IMR-90 (cell line): ENCODE measurements at regions not wholly inside any gene's neighbourhood (a gene's known extent, or its start where the extent isn't known, plus 50 kb on each side); places are given as distances from the start of the nearest gene placed in this dataset.

Experiments used
- ATAC-seq: fragments of 200-7000 bp; cut with Tn5 transposase; 2 replicates; pipeline ENCODE4 v1.9.1; 2020; ENCODE audit warnings: low read depth, mild to moderate bottlenecking, moderate library complexity
- BruUV-seq: library from RNA; stranded (reverse); fragments of 400-500 nt; replicated peaks from 2 replicates; lab custom pipeline; 2021; lab: Mats Ljungman, UMichigan
- CTCF ChIA-PET: fragments of 300-600 bp; formaldehyde crosslinking; extraction: SDS; loops from one replicate; lab custom pipeline; 2021; ENCODE audit warnings: antibody characterized with exemption; lab: Yijun Ruan, JAX
- POLR2A ChIA-PET: fragments of 300-600 bp; sonication (Branson Sonifier 250); formaldehyde crosslinking; loops from one replicate; lab custom pipeline; 2022; ENCODE audit warnings: antibody characterized with exemption; ENCODE audit not compliant: unreplicated experiment; lab: Charles Lee
- DNase-seq: peaks from one replicate; pipeline ENCODE4 v3.0.0; 2013
- H2AFZ ChIP-seq: replicated peaks from 2 replicates; pipeline ENCODE3; 2013; ENCODE audit warnings: low read length, mild to moderate bottlenecking; ENCODE audit not compliant: poor library complexity
- H2AK5ac ChIP-seq: 2 replicates; pipeline ENCODE4 v1.6.1; 2013; ENCODE audit warnings: low read depth, low read length, inconsistent platforms
- H2AK9ac ChIP-seq: replicated peaks from 2 replicates; pipeline ENCODE3; 2013; ENCODE audit warnings: mild to moderate bottlenecking, low read depth, low read length, moderate library complexity; ENCODE audit not compliant: poor library complexity
- H2BK120ac ChIP-seq: 2 replicates; pipeline ENCODE4 v1.6.1; 2013; ENCODE audit warnings: low read depth, low read length, inconsistent platforms
- H2BK15ac ChIP-seq: 3 replicates; pipeline ENCODE4 v1.6.1; 2013; ENCODE audit warnings: low read depth, low read length, inconsistent platforms
- H2BK20ac ChIP-seq: 2 replicates; pipeline ENCODE4 v1.6.1; 2013; ENCODE audit warnings: low read depth, mild to moderate bottlenecking, inconsistent platforms, low read length, moderate library complexity
- H2BK5ac ChIP-seq: 2 replicates; pipeline ENCODE4 v1.6.1; 2013; ENCODE audit warnings: mild to moderate bottlenecking, low read depth, low read length, inconsistent platforms; ENCODE audit not compliant: poor library complexity, severe bottlenecking
- H3K14ac ChIP-seq: replicated peaks from 2 replicates; pipeline ENCODE4 v1.6.1; 2013; ENCODE audit warnings: low read depth, low read length, inconsistent platforms
- H3K18ac ChIP-seq: 2 replicates; pipeline ENCODE4 v1.6.1; 2013; ENCODE audit warnings: low read depth, low read length, control low read depth
- H3K23ac ChIP-seq: 2 replicates; pipeline ENCODE4 v1.6.1; 2013; ENCODE audit warnings: low read depth, low read length, inconsistent platforms
- H3K27ac ChIP-seq: 2 replicates; pipeline ENCODE4 v1.5.1; 2013; ENCODE audit warnings: mild to moderate bottlenecking, control low read depth, low read length; ENCODE audit not compliant: insufficient read depth
- H3K27me3 ChIP-seq: 2 replicates; pipeline ENCODE4 v1.6.1; 2013; ENCODE audit warnings: low read length; ENCODE audit not compliant: control insufficient read depth, insufficient read depth
- H3K36me3 ChIP-seq: 2 replicates; pipeline ENCODE4 v1.6.1; 2013; ENCODE audit warnings: low read length, mixed read lengths; ENCODE audit not compliant: control insufficient read depth, insufficient read depth
- H3K4ac ChIP-seq: 2 replicates; pipeline ENCODE4 v1.6.1; 2013; ENCODE audit warnings: low read depth, low read length, inconsistent platforms
- H3K4me1 ChIP-seq: 2 replicates; pipeline ENCODE4 v1.6.1; 2013; ENCODE audit warnings: low read length, mixed read lengths; ENCODE audit not compliant: control insufficient read depth, insufficient read depth
- H3K4me2 ChIP-seq: 2 replicates; pipeline ENCODE4 v1.6.1; 2013; ENCODE audit warnings: low read depth, mild to moderate bottlenecking, control low read depth, low read length, moderate library complexity
- H3K4me3 ChIP-seq: 2 replicates; pipeline ENCODE4 v1.5.1; 2013; ENCODE audit warnings: low read depth, mild to moderate bottlenecking, control low read depth, low read length, moderate library complexity; ENCODE audit not compliant: insufficient read depth
- H3K56ac ChIP-seq: 2 replicates; pipeline ENCODE4 v1.6.1; 2013; ENCODE audit warnings: low read length, inconsistent platforms; ENCODE audit not compliant: insufficient read depth; ENCODE audit errors: extremely low read depth
- H3K79me1 ChIP-seq, 2 experiments: 2 replicates each; pipeline ENCODE4 v1.6.1; 2013; ENCODE audit warnings: low read length in 2 of 2, inconsistent platforms in 1 of 2, low read depth in 1 of 2
- H3K9ac ChIP-seq: 2 replicates; pipeline ENCODE4 v1.6.1; 2013; ENCODE audit warnings: low read depth, low read length, control low read depth
- H3K9me1 ChIP-seq: 2 replicates; pipeline ENCODE4 v1.6.1; 2013; ENCODE audit warnings: low read length, inconsistent platforms; ENCODE audit not compliant: insufficient read depth
- H3K9me3 ChIP-seq: 2 replicates; pipeline ENCODE4 v1.6.1; 2013; ENCODE audit warnings: low read length; ENCODE audit not compliant: control insufficient read depth, insufficient read depth
- H4K20me1 ChIP-seq: 2 replicates; pipeline ENCODE4 v1.6.1; 2013; ENCODE audit warnings: low read length, inconsistent platforms; ENCODE audit not compliant: insufficient read depth
- H4K5ac ChIP-seq: 2 replicates; pipeline ENCODE4 v1.6.1; 2013; ENCODE audit warnings: mild to moderate bottlenecking, low read depth, low read length, control low read depth
- H4K8ac ChIP-seq, 2 experiments: 2 replicates each; pipeline ENCODE4 v1.6.1; 2013; ENCODE audit warnings: low read depth in 2 of 2, low read length in 2 of 2, control low read depth in 1 of 2, inconsistent platforms in 1 of 2
- H4K91ac ChIP-seq: 2 replicates; pipeline ENCODE4 v1.6.1; 2013; ENCODE audit warnings: low read depth, low read length, inconsistent platforms; ENCODE audit not compliant: insufficient read depth
- BHLHE40 ChIP-seq: fragments of 150-350 bp; IDR thresholded peaks from 2 replicates; pipeline ENCODE4 v1.6.1; 2016; ENCODE audit warnings: mild to moderate bottlenecking, low read depth, low read length
- CEBPB ChIP-seq: IDR thresholded peaks from 2 replicates; pipeline ENCODE4 v1.6.1; 2012; ENCODE audit warnings: low read depth, low read length, improper control_type of control experiment
- CHD1 ChIP-seq: IDR thresholded peaks from 2 replicates; pipeline ENCODE4 v1.6.1; 2012; ENCODE audit warnings: low read depth, low read length, improper control_type of control experiment
- ELK1 ChIP-seq: fragments of 150-350 bp; IDR thresholded peaks from 2 replicates; pipeline ENCODE4 v1.6.1; 2016; ENCODE audit warnings: low read depth, mild to moderate bottlenecking, low read length, moderate library complexity, borderline replicate concordance
- MAFK ChIP-seq: IDR thresholded peaks from 2 replicates; pipeline ENCODE4 v1.6.1; 2012; ENCODE audit warnings: low read depth, low read length, improper control_type of control experiment
- RAD21 ChIP-seq: IDR thresholded peaks from 2 replicates; pipeline ENCODE4 v1.6.1; 2012; ENCODE audit warnings: low read length, improper control_type of control experiment
- RCOR1 ChIP-seq: IDR thresholded peaks from 2 replicates; pipeline ENCODE4 v1.6.1; 2012; ENCODE audit warnings: mild to moderate bottlenecking, low read length, improper control_type of control experiment; ENCODE audit not compliant: insufficient replicate concordance
- SMC3 ChIP-seq: fragments of 150-350 bp; IDR thresholded peaks from 2 replicates; pipeline ENCODE4 v1.6.1; 2016; ENCODE audit warnings: low read depth, mild to moderate bottlenecking, antibody characterized with exemption, low read length, moderate library complexity
- WGBS, 2 experiments: methylation state at CpG; one replicate each; pipeline versions ENCODE4 v1.1.5 to v1.1.7; 2013; ENCODE audit warnings: missing lambda C conversion rate in 2 of 2; ENCODE audit not compliant: insufficient read length in 1 of 2; ENCODE audit errors: extremely low coverage in 2 of 2; 5-methylcytosine and 5-hydroxymethylcytosine counted together
- dilution Hi-C: fragments of 300-500 bp; cut with HindIII; formaldehyde crosslinking; loops from one replicate; pipeline ENCODE4 v1.14.3; 2018; ENCODE audit warnings: low sequenced_read_pairs; ENCODE audit not compliant: unreplicated experiment
- in situ Hi-C: fragments of 300-500 bp; cut with MboI; formaldehyde crosslinking; loops from 3 replicates; pipeline ENCODE4 v1.14.3; 2019; ENCODE audit warnings: low sequenced_read_pairs, inconsistent platforms, mixed read lengths
- intact Hi-C: fragments of 100-400 bp; cut with micrococcal nuclease; formaldehyde crosslinking; loops from 2 replicates; pipeline ENCODE4 v1.10.0; 2022
- TF ChIP-seq, protein P1 (sequence below): fragments of 150-350 bp; IDR thresholded peaks from 2 replicates; pipeline ENCODE4 v1.6.1; 2017; ENCODE audit warnings: mild to moderate bottlenecking, antibody characterized with exemption, low read length, low read depth

- no peak for TF ChIP-seq RCOR1
- TF ChIP-seq BHLHE40 = no peak
- TF ChIP-seq SMC3 = no peak
- TF ChIP-seq, protein P1, sequence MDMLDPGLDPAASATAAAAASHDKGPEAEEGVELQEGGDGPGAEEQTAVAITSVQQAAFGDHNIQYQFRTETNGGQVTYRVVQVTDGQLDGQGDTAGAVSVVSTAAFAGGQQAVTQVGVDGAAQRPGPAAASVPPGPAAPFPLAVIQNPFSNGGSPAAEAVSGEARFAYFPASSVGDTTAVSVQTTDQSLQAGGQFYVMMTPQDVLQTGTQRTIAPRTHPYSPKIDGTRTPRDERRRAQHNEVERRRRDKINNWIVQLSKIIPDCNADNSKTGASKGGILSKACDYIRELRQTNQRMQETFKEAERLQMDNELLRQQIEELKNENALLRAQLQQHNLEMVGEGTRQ = no peak
- no peak for TF ChIP-seq ELK1
- TF ChIP-seq MAFK = no peak
- TF ChIP-seq CEBPB = no peak
- TF ChIP-seq CHD1 = no peak
- TF ChIP-seq RAD21 = no peak
- Histone ChIP-seq H4K5ac (no peak overlapping the region), H3K4ac (no peak overlapping the region), H3K36me3 (no peaks in the 10 kb centered on the region), H3K9ac (no peak overlapping the region), H4K20me1 (no peaks in the 10 kb centered on the region), H4K8ac (no peak overlapping the region), H4K91ac (no peak overlapping the region), H3K56ac (no peak overlapping the region), H2BK20ac (no peak overlapping the region), H2AK5ac (no peak overlapping the region), H3K27me3 (no peaks in the 10 kb centered on the region), H3K4me3 (no peak overlapping the region), H3K9me3 (peaks cover 8% of the 10 kb centered on the region), H2BK15ac (no peak overlapping the region), H3K18ac (no peak overlapping the region), H3K9me1 (no peaks in the 10 kb centered on the region), H2AK9ac (no peak overlapping the region), H3K79me1 (no peaks in the 10 kb centered on the region), H2BK5ac (no peak overlapping the region), H2BK120ac (no peak overlapping the region), H2AFZ (no peak overlapping the region), H3K23ac (no peak overlapping the region), H3K27ac (no peak overlapping the region), H3K14ac (no peak overlapping the region), H3K4me2 (no peak overlapping the region), H3K4me1 (no peaks in the 10 kb centered on the region)
- BruUV-seq = no TSS peak
- ChIA-PET CTCF (no interaction called here), POLR2A (no interaction called here)
- in situ Hi-C loops (no loop called here), dilution Hi-C loops (no loop called here), intact Hi-C loops (no loop called here)
- WGBS, 2 experiments = no CpG with 5 or more reads among the region's 5 CpGs
- DNase-seq (no peak), ATAC-seq (no peak)
These were observed 176.3 kb upstream of the TCERG1L start for GRCh38 chr10:131487822-131488221.
